H9 (cell line): ENCODE measurements at regions not wholly inside any gene's neighbourhood (a gene's known extent, or its start where the extent isn't known, plus 50 kb on each side); places are given as distances from the start of the nearest gene placed in this dataset.

Experiments
- DNase-seq: peaks from one replicate; pipeline ENCODE4 v3.0.0-alpha.2; 2017
- H2AFZ ChIP-seq: one replicate; pipeline ENCODE4 v1.6.1; 2013; ENCODE audit warnings: mild to moderate bottlenecking, low read length, control low read depth, moderate library complexity
- H2AK5ac ChIP-seq: 2 replicates; pipeline ENCODE4 v1.6.1; 2013; ENCODE audit warnings: low read length, control low read depth, mixed read lengths; ENCODE audit not compliant: insufficient read length
- H2BK120ac ChIP-seq: one replicate; pipeline ENCODE4 v1.6.1; 2013; ENCODE audit warnings: low read depth, mild to moderate bottlenecking, low read length, control low read depth, inconsistent platforms; ENCODE audit not compliant: poor library complexity, severe bottlenecking
- H2BK12ac ChIP-seq: 2 replicates; pipeline ENCODE4 v1.6.1; 2013; ENCODE audit warnings: low read length, control low read depth, mixed read lengths, low read depth; ENCODE audit not compliant: insufficient read length
- H2BK15ac ChIP-seq: 2 replicates; pipeline ENCODE4 v1.6.1; 2013; ENCODE audit warnings: low read depth, low read length, control low read depth
- H2BK20ac ChIP-seq: one replicate; pipeline ENCODE4 v1.6.1; 2013; ENCODE audit warnings: low read depth, mild to moderate bottlenecking, low read length, control low read depth, inconsistent platforms; ENCODE audit not compliant: poor library complexity, severe bottlenecking
- H2BK5ac ChIP-seq: 2 replicates; pipeline ENCODE4 v1.6.1; 2013; ENCODE audit warnings: low read length, control low read depth, mixed read lengths; ENCODE audit not compliant: insufficient read length
- H3K14ac ChIP-seq: 2 replicates; pipeline ENCODE4 v1.6.1; 2013; ENCODE audit warnings: low read length, control low read depth; ENCODE audit not compliant: insufficient read depth
- H3K18ac ChIP-seq: 2 replicates; pipeline ENCODE4 v1.6.1; 2013; ENCODE audit warnings: low read depth, mild to moderate bottlenecking, mixed read lengths, low read length, control low read depth; ENCODE audit not compliant: insufficient read length
- H3K23ac ChIP-seq: 2 replicates; pipeline ENCODE4 v1.6.1; 2013; ENCODE audit warnings: low read length, control low read depth, mixed read lengths, low read depth; ENCODE audit not compliant: insufficient read length
- H3K23me2 ChIP-seq: 2 replicates; pipeline ENCODE4 v1.6.1; 2013; ENCODE audit warnings: low read depth, mild to moderate bottlenecking, mixed read lengths, low read length, control low read depth; ENCODE audit not compliant: insufficient read length, poor library complexity, severe bottlenecking
- H3K27ac ChIP-seq: 2 replicates; pipeline ENCODE4 v1.5.1; 2013; ENCODE audit warnings: low read length, control low read depth, mixed read lengths, low read depth; ENCODE audit not compliant: insufficient read length
- H3K27me3 ChIP-seq: 2 replicates; pipeline ENCODE4 v1.6.1; 2013; ENCODE audit warnings: low read length, control low read depth, inconsistent platforms; ENCODE audit not compliant: insufficient read depth
- H3K4ac ChIP-seq: 2 replicates; pipeline ENCODE4 v1.6.1; 2013; ENCODE audit warnings: low read depth, mild to moderate bottlenecking, control low read depth, inconsistent platforms, low read length, moderate library complexity
- H3K4me1 ChIP-seq: 2 replicates; pipeline ENCODE4 v1.6.1; 2013; ENCODE audit warnings: low read length, control low read depth, inconsistent platforms; ENCODE audit not compliant: insufficient read depth
- H3K4me2 ChIP-seq: 2 replicates; pipeline ENCODE4 v1.6.1; 2013; ENCODE audit warnings: low read length, control low read depth, mixed read lengths; ENCODE audit not compliant: insufficient read length, insufficient read depth
- H3K56ac ChIP-seq: 2 replicates; pipeline ENCODE4 v1.6.1; 2013; ENCODE audit warnings: low read depth, mild to moderate bottlenecking, mixed read lengths, low read length, control low read depth; ENCODE audit not compliant: insufficient read length
- H3K79me1 ChIP-seq: 2 replicates; pipeline ENCODE4 v1.6.1; 2013; ENCODE audit warnings: low read depth, mild to moderate bottlenecking, moderate library complexity, low read length, control low read depth, inconsistent platforms; ENCODE audit not compliant: insufficient read depth, poor library complexity, severe bottlenecking
- H3K79me2 ChIP-seq: 2 replicates; pipeline ENCODE4 v1.6.1; 2013; ENCODE audit warnings: low read length, control low read depth, inconsistent platforms; ENCODE audit not compliant: insufficient read depth
- H3K9ac ChIP-seq: 2 replicates; pipeline ENCODE4 v1.6.1; 2013; ENCODE audit warnings: low read length, control low read depth, mixed read lengths; ENCODE audit not compliant: insufficient read length; ENCODE audit errors: extremely low read depth
- H3K9me3 ChIP-seq: one replicate; pipeline ENCODE4 v1.6.1; 2013; ENCODE audit warnings: low read depth, low read length, inconsistent platforms; ENCODE audit not compliant: control insufficient read depth
- H3T11ph ChIP-seq: one replicate; pipeline ENCODE4 v1.6.1; 2013; ENCODE audit warnings: mild to moderate bottlenecking, low read length, control low read depth, inconsistent platforms
- H4K20me1 ChIP-seq: one replicate; pipeline ENCODE4 v1.6.1; 2013; ENCODE audit not compliant: control insufficient read depth, insufficient read length, insufficient read depth
- H4K5ac ChIP-seq: 2 replicates; pipeline ENCODE4 v1.6.1; 2013; ENCODE audit warnings: low read depth, mild to moderate bottlenecking, mixed read lengths, low read length, control low read depth; ENCODE audit not compliant: insufficient read length
- H4K8ac ChIP-seq: replicated peaks from 2 replicates; pipeline ENCODE4 v1.6.1; 2013; ENCODE audit warnings: low read length, control low read depth, mixed read lengths, low read depth; ENCODE audit not compliant: insufficient read length
- H4K91ac ChIP-seq: 2 replicates; pipeline ENCODE4 v1.6.1; 2013; ENCODE audit warnings: low read depth, mild to moderate bottlenecking, moderate library complexity, mixed read lengths, low read length, control low read depth; ENCODE audit not compliant: insufficient read length
- H3K27ac Mint-ChIP-seq, 3 experiments: 2 replicates in 2 of 3; 3 replicates in 1 of 3; pipeline ENCODE4 v1.8.0; 2020 to 2021; ENCODE audit warnings: mixed read lengths in 3 of 3, mild to moderate bottlenecking in 1 of 3, moderate library complexity in 1 of 3
- H3K27me3 Mint-ChIP-seq: 2 replicates; pipeline ENCODE4 v1.8.0; 2021; ENCODE audit warnings: low read depth, mild to moderate bottlenecking, moderate library complexity, mixed read lengths
- H3K36me3 Mint-ChIP-seq, 3 experiments: 2 replicates in 2 of 3; 3 replicates in 1 of 3; pipeline ENCODE4 v1.8.0; 2020 to 2021; ENCODE audit warnings: low read depth in 3 of 3, mixed read lengths in 3 of 3; ENCODE audit not compliant: insufficient read depth in 1 of 3
- H3K4me1 Mint-ChIP-seq, 2 experiments: 2 replicates each; pipeline ENCODE4 v1.8.0; 2020; ENCODE audit warnings: mixed read lengths in 2 of 2
- H3K4me3 Mint-ChIP-seq, 2 experiments: 2 replicates in 1 of 2; 3 replicates in 1 of 2; pipeline ENCODE4 v1.8.0; 2020 to 2021; ENCODE audit warnings: mild to moderate bottlenecking in 2 of 2, mixed read lengths in 2 of 2, moderate library complexity in 1 of 2
- H3K9me3 Mint-ChIP-seq, 2 experiments: 2 replicates in 1 of 2; 3 replicates in 1 of 2; pipeline ENCODE4 v1.8.0; 2020; ENCODE audit warnings: mild to moderate bottlenecking in 2 of 2, mixed read lengths in 2 of 2, moderate library complexity in 1 of 2
- WGBS: extraction: QIAGEN DNeasy Blood & Tissue Kit; methylation state at CpG from one replicate; pipeline ENCODE4 v1.1.7; 2013; ENCODE audit warnings: missing lambda C conversion rate, low lambda C conversion rate, mixed read lengths; ENCODE audit not compliant: insufficient read length; ENCODE audit errors: extremely low coverage; 5-methylcytosine and 5-hydroxymethylcytosine counted together
- TF ChIP-seq, protein P1 (sequence below): fragments of 200-600 bp; sonication (generic); conservative IDR thresholded peaks from 3 replicates; pipeline ENCODE4 v1.8.0; 2021; ENCODE audit warnings: antibody characterized with exemption, mild to moderate bottlenecking

DNA sequence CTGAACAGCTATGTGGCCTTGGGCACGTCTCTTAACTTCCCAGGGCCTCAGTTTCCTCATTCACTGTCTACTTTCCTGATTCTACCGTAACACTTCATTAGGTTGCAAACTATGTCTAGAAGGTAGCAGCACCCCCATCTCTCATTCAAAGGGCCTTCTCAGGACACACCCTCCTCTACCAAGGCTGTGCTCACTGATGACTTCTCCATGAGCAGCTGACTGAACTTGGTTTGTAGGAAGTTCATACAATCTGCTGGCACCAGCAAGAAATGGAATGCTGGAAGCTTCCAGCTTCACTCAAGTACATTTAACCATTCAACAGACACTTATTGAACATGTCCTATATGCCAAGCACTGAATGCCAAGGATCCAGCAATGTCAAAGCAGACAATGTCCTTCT lies 250.8 kb upstream of the CTAGE1 start:
- H3K4me2 ChIP-seq = no peak overlapping the region
- H2AFZ ChIP-seq = no peak overlapping the region
- H4K20me1 ChIP-seq = no peaks in the 10 kb centered on the region
- H3K14ac ChIP-seq = no peak overlapping the region
- H3K18ac ChIP-seq = no peak overlapping the region
- H3K9me3 Mint-ChIP-seq = peaks cover 18 to 20% of the 10 kb centered on the region in 2 experiments
- H3K23me2 ChIP-seq = no peaks in the 10 kb centered on the region
- peaks cover 0 to 8% (median 4%) of the 10 kb centered on the region in 3 experiments; a peak in 2 of 7 replicates for H3K36me3 Mint-ChIP-seq
- no peak overlapping the region for H2BK120ac ChIP-seq
- no peak overlapping the region for H3K56ac ChIP-seq
- no peak overlapping the region for H3K27ac Mint-ChIP-seq
- H3K79me2 ChIP-seq = no peaks in the 10 kb centered on the region
- no peak overlapping the region for H3K9ac ChIP-seq
- no peaks in the 10 kb centered on the region for H3K4me1 Mint-ChIP-seq
- no peak overlapping the region for H4K91ac ChIP-seq
- no peak overlapping the region for H3K4ac ChIP-seq
- DNase-seq = no peak
- H3K27me3 ChIP-seq = no peaks in the 10 kb centered on the region
- H2BK12ac ChIP-seq = no peak overlapping the region
- H2BK5ac ChIP-seq = no peak overlapping the region
- no peak overlapping the region for H2BK15ac ChIP-seq
- no peak overlapping the region for H3K27ac ChIP-seq
- no CpG with 5 or more reads among the region's 2 CpGs for WGBS
- no peak overlapping the region for H2BK20ac ChIP-seq
- no peak overlapping the region for H3K4me3 Mint-ChIP-seq
- no peak overlapping the region for H3T11ph ChIP-seq
- no peak overlapping the region for H3K23ac ChIP-seq
- H4K5ac ChIP-seq = no peak overlapping the region
- no peaks in the 10 kb centered on the region for H3K9me3 ChIP-seq
- H2AK5ac ChIP-seq = no peak overlapping the region
- no peaks in the 10 kb centered on the region for H3K79me1 ChIP-seq
- no peaks in the 10 kb centered on the region for H3K4me1 ChIP-seq
- no peak overlapping the region for H4K8ac ChIP-seq
- TF ChIP-seq, protein P1, sequence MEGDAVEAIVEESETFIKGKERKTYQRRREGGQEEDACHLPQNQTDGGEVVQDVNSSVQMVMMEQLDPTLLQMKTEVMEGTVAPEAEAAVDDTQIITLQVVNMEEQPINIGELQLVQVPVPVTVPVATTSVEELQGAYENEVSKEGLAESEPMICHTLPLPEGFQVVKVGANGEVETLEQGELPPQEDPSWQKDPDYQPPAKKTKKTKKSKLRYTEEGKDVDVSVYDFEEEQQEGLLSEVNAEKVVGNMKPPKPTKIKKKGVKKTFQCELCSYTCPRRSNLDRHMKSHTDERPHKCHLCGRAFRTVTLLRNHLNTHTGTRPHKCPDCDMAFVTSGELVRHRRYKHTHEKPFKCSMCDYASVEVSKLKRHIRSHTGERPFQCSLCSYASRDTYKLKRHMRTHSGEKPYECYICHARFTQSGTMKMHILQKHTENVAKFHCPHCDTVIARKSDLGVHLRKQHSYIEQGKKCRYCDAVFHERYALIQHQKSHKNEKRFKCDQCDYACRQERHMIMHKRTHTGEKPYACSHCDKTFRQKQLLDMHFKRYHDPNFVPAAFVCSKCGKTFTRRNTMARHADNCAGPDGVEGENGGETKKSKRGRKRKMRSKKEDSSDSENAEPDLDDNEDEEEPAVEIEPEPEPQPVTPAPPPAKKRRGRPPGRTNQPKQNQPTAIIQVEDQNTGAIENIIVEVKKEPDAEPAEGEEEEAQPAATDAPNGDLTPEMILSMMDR = no peak
- H3K27me3 Mint-ChIP-seq = peaks cover 1% of the 10 kb centered on the region
